HuH-7 (cell line): ENCODE measurements at regions not wholly inside any gene's neighbourhood (a gene's known extent, or its start where the extent isn't known, plus 50 kb on each side); places are given as distances from the start of the nearest gene placed in this dataset.
"Not testable (repeated sequence)": the region's sequence is repeated elsewhere in the genome, so short reads cannot be mapped to it uniquely, and the experiment has no call there.

Experiments
- DNase-seq: peaks from one replicate; pipeline ENCODE4 v3.0.0; 2011; ENCODE audit warnings: low spot score

DNA sequence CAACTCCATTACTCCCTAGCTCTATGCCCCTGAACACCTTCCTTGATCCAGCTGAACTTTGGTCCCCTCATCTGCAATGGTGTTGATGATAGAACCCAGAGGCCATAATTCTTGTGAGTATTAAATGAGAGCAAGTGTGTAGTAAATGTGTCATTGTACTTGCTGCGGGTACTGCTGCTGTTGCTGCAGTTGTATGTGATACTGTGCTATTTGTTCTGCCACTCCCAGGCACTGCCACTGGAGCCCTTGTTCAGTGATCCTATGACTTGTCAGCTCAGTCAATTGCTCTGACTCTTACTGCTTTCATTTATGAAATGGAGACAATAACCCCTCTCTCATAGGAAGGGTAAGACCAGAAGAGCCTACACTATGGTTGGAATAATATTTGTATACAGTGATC, 136.9 kb upstream of the PLGLB2 start:
- DNase-seq = not testable (repeated sequence)

GRCh38 chr2:87611416-87611815, 136.5 kb upstream of the PLGLB2 start:
- not testable (repeated sequence) for DNase-seq

GRCh38 chr2:87611956-87612355, 135.9 kb upstream of the PLGLB2 start:
- DNase-seq = not testable (repeated sequence)

- DNase-seq = not testable (repeated sequence)
Observed at GRCh38 chr2:87614829-87615434, 133.0 kb upstream of the PLGLB2 start.

DNA sequence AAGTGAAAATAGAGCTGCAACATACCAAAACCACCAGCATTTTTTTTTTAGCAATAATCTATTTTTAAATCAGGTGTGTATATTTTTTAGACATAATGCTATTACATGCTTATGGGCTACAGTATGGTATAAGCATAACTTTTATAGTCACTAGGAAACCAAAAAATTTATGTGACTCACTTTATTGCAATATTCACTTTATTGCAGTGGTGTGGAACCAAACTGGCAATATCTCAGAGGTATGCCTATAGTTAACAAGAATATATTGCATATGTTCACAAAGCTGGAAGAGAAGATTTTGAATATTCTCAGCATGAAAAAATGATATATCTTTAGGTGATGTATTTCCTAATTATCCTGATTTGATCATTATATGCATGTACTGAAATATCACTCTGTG, 128.8 kb upstream of the PLGLB2 start:
- not testable (repeated sequence) for DNase-seq

GRCh38 chr2:87621139-87621538, 126.7 kb upstream of the PLGLB2 start:
- not testable (repeated sequence) for DNase-seq

- DNase-seq = not testable (repeated sequence)
Observed at GRCh38 chr2:87622720-87623119, 125.2 kb upstream of the PLGLB2 start.

GRCh38 chr2:87629491-87630458, 118.1 kb upstream of the PLGLB2 start:
- DNase-seq = not testable (repeated sequence)

- DNase-seq = not testable (repeated sequence)
Observed at GRCh38 chr2:87630892-87631291, 117.0 kb upstream of the PLGLB2 start.

- not testable (repeated sequence) for DNase-seq
Observed at GRCh38 chr2:87631402-87631801, 116.5 kb upstream of the PLGLB2 start.

DNA sequence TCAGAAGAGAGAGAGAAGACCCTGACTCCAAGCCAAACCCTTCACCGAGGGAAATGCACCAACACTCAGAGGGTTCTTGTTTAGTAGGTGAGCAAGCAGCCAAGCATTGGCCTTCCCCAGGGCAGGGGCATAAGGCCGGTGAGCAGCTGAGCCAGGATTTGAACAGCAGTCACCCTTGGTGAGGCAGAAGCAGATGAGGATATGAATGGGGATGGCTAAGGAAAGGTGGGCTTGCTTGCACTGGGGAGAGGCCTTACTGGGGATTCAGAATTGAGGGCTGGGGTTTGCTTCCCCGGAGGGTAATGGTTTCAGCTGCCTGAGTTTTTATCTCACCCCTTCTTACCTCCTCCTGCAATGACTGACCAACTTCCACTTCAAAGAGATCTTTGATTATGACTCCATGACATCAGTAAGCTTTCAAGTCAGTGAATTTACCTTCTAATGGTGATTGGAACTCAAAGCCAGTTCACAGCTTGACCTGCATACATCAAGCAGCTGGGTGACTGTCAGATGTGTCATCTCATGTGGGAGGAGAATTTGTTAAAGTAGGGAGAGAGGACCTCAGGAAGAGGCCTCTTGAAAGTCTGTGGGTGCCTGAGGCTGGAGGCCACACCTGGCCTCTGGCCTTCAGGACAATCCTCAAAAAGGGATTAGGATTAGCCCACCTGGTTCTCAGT, 114.5 kb upstream of the PLGLB2 start:
- not testable (repeated sequence) for DNase-seq

GRCh38 chr2:87634106-87634505, 113.8 kb upstream of the PLGLB2 start:
- DNase-seq = not testable (repeated sequence)

GRCh38 chr2:87634971-87635650, 112.8 kb upstream of the PLGLB2 start:
- DNase-seq = not testable (repeated sequence)

- DNase-seq = not testable (repeated sequence)
Observed at GRCh38 chr2:87636246-87636645, 111.6 kb upstream of the PLGLB2 start.

DNA sequence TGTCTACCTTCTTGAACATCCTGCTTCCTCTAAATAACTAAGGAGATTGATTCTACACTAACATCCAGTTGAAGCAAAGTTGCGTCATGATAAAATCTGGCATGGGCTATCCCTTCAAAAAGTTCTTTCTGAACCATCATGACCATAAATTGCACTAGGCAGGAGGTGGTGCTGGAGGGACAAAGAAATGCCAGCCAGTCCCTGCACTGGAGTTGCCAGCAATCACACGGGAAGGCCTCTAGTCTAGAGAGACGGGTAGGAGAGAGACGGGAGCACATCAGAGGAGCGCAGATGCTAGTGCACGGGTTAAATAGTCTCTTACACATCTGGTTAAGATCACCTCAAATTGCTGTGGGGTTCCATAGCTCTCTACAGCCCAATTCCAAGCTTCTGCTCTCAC, 111.2 kb upstream of the PLGLB2 start:
- DNase-seq = not testable (repeated sequence)

- not testable (repeated sequence) for DNase-seq
Observed at GRCh38 chr2:87637249-87637990, 110.5 kb upstream of the PLGLB2 start.

- not testable (repeated sequence) for DNase-seq
Observed at GRCh38 chr2:87638114-87638807, 109.6 kb upstream of the PLGLB2 start.

DNA sequence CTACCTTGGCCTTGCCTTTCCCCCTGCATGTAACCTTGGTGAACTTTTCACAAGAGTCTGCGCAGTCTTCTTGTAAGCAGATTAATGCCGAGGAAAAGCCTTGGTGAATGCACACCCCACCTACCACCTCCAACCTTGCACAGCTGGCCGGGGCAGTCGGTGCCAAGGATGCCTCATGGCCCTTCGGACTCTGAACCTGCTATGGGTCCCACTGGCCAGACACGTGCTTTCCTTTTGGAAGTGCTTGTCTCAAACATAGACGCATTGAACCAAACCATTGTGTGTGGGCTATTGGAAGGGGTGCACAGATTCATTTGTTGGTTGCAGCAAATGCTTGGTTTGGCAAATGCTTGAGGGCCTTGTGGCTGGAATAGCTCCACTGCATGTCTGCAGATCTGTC, 109.0 kb upstream of the PLGLB2 start:
- not testable (repeated sequence) for DNase-seq

DNA sequence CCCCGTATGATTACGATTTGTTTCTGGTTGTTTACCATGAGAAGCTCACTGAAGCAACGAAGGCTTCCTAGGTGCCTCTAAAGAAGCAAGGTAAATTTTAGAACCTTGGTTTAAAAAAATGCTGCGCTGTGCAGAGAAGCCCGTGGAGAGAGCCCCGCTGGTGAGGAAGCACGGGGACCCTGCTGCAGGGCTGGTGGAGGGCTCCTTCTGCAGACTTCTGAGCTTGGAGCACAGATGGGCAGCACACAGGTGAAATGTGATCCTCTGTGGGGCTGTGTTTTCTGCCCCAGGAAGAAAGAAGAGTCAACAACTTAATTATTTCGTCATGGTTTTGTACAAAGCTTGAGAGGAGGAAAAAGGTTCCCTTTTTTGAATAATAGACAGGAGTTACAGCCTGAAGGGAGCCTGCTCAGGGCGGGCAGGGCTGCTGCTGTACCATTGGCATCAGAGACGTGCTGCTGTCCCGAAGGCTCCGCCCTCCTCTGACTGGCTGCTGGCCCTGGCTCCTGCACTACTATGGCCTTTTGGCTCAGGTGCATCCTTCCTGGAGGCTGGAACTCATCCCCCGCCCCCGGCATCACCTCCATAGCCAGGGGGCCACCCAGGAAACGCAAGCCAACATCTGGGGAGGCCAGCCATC, 108.0 kb upstream of the PLGLB2 start:
- not testable (repeated sequence) for DNase-seq

GRCh38 chr2:87640961-87641563, 106.8 kb upstream of the PLGLB2 start:
- DNase-seq = not testable (repeated sequence)
